22Rv1 (cell line): ENCODE measurements at regions not wholly inside any gene's neighbourhood (a gene's known extent, or its start where the extent isn't known, plus 50 kb on each side); places are given as distances from the start of the nearest gene placed in this dataset.

Experiments used
- ZFX ChIP-seq: fragments of 450-650 bp; IDR thresholded peaks from 2 replicates; pipeline ENCODE4 v1.6.1; 2017; ENCODE audit warnings: antibody characterized with exemption, borderline replicate concordance
- TF ChIP-seq, protein P1 (sequence below): fragments of 450-650 bp; IDR thresholded peaks from 2 replicates; pipeline ENCODE4 v1.5.1; 2017; ENCODE audit warnings: mild to moderate bottlenecking

DNA sequence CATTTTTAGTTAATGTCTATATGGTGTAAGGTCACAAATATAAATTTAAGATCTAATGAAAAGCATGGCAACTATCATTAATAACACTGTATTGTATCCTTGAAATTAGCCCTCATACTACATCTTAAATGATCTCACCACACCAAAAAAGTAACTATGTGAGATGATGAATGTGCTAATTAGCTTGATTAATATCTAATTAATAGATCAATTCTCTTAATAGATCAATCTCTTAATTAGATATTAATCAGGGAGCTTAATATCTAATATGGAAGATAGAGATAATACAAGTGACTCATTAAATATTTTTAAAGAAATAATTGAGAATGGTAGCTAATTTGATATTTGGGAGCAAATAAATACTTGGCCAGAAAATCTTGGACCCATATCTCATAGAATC, 178.5 kb upstream of the FAT3 start:
- TF ChIP-seq, protein P1, sequence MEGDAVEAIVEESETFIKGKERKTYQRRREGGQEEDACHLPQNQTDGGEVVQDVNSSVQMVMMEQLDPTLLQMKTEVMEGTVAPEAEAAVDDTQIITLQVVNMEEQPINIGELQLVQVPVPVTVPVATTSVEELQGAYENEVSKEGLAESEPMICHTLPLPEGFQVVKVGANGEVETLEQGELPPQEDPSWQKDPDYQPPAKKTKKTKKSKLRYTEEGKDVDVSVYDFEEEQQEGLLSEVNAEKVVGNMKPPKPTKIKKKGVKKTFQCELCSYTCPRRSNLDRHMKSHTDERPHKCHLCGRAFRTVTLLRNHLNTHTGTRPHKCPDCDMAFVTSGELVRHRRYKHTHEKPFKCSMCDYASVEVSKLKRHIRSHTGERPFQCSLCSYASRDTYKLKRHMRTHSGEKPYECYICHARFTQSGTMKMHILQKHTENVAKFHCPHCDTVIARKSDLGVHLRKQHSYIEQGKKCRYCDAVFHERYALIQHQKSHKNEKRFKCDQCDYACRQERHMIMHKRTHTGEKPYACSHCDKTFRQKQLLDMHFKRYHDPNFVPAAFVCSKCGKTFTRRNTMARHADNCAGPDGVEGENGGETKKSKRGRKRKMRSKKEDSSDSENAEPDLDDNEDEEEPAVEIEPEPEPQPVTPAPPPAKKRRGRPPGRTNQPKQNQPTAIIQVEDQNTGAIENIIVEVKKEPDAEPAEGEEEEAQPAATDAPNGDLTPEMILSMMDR: no peak
- no peak for TF ChIP-seq ZFX
